ENCODE measurements at regions not wholly inside any gene's neighbourhood (a gene's known extent, or its start where the extent isn't known, plus 50 kb on each side); places are given as distances from the start of the nearest gene placed in this dataset.

GRCh38 chr5:88544136-88544645, 275.5 kb upstream of the TMEM161B start:
- DNase-seq (ENCODE audit: low spot score): no peak

GRCh38 chr5:88542786-88543185, 274.1 kb upstream of the TMEM161B start:
- no peak for DNase-seq (ENCODE audit: low spot score)

GRCh38 chr5:88540471-88541115, 271.9 kb upstream of the TMEM161B start:
- no peak for DNase-seq (ENCODE audit: low spot score)

- no peak for DNase-seq (ENCODE audit: low spot score)
Observed at GRCh38 chr5:88539693-88540365, 271.2 kb upstream of the TMEM161B start.

- no peak for DNase-seq (ENCODE audit: low spot score)
Observed at GRCh38 chr5:88539026-88539425, 270.4 kb upstream of the TMEM161B start.

GRCh38 chr5:88536146-88536545, 267.5 kb upstream of the TMEM161B start:
- DNase-seq (ENCODE audit: low spot score): no peak

GRCh38 chr5:88524941-88525340, 256.3 kb upstream of the TMEM161B start:
- no peak for DNase-seq (ENCODE audit: low spot score)

- no peak for DNase-seq (ENCODE audit: low spot score)
Observed at GRCh38 chr5:88519066-88519465, 250.4 kb upstream of the TMEM161B start.

- no peak for DNase-seq (ENCODE audit: low spot score)
Observed at GRCh38 chr5:88518131-88519016, 249.7 kb upstream of the TMEM161B start.

- DNase-seq (ENCODE audit: low spot score): no peak
Observed at GRCh38 chr5:88515881-88516819, 247.5 kb upstream of the TMEM161B start.

GRCh38 chr5:88515068-88515467, 246.4 kb upstream of the TMEM161B start:
- DNase-seq (ENCODE audit: low spot score): no peak

- DNase-seq (ENCODE audit: low spot score): no peak
Observed at GRCh38 chr5:88509403-88509802, 240.8 kb upstream of the TMEM161B start.

GRCh38 chr5:88507261-88507660, 238.6 kb upstream of the TMEM161B start:
- DNase-seq (ENCODE audit: low spot score): no peak

- no peak for DNase-seq (ENCODE audit: low spot score)
Observed at GRCh38 chr5:88503406-88503805, 234.8 kb upstream of the TMEM161B start.

GRCh38 chr5:88503041-88503345, 234.3 kb upstream of the TMEM161B start:
- DNase-seq (ENCODE audit: low spot score): no peak

GRCh38 chr5:88502179-88503040, 233.8 kb upstream of the TMEM161B start:
- DNase-seq (ENCODE audit: low spot score): peak; percentile 32

- no peak for DNase-seq (ENCODE audit: low spot score)
Observed at GRCh38 chr5:88495810-88496209, 227.2 kb upstream of the TMEM161B start.

- DNase-seq (ENCODE audit: low spot score): no peak
Observed at GRCh38 chr5:88490874-88491273, 222.2 kb upstream of the TMEM161B start.

GRCh38 chr5:88489364-88489763, 220.7 kb upstream of the TMEM161B start:
- DNase-seq (ENCODE audit: low spot score): no peak

GRCh38 chr5:88488561-88488960, 219.9 kb upstream of the TMEM161B start:
- no peak for DNase-seq (ENCODE audit: low spot score)

- DNase-seq (ENCODE audit: low spot score): no peak
Observed at GRCh38 chr5:88488130-88488529, 219.5 kb upstream of the TMEM161B start.
